ENCODE measurements at regions not wholly inside any gene's neighbourhood (a gene's known extent, or its start where the extent isn't known, plus 50 kb on each side); places are given as distances from the start of the nearest gene placed in this dataset.

- Histone ChIP-seq H3K4me1 (no peaks in the 10 kb centered on the region), H3K9me3 (peaks cover 0 to 4% (median 0%) of the 10 kb centered on the region in 3 donors), H3K4me3 (no peak overlapping the region), H3K36me3 (no peaks in the 10 kb centered on the region), H3K27ac (no peak overlapping the region), H3K27me3 (peaks cover 16% of the 10 kb centered on the region)
- WGBS, 2 donors (ENCODE audit: low coverage in 1 of 2), result 68 to 76% methylated on average over 6 to 7 of the region's 7 CpGs
- ATAC-seq, result no peak
- TF ChIP-seq CTCF (IDR thresholded peaks at IDR 0.05) (no peak), POLR2A (IDR thresholded peaks at IDR 0.05) (no peak), POLR2AphosphoS5 (IDR thresholded peaks at IDR 0.05) (no peak), EP300 (IDR thresholded peaks at IDR 0.05) (no peak)
Measured at GRCh38 chr1:30063621-30064280, 659.6 kb downstream of the MATN1 start.

- Histone ChIP-seq H3K4me1 (no peaks in the 10 kb centered on the region), H3K4me3 (no peak overlapping the region), H3K27me3 (peaks cover 25% of the 10 kb centered on the region), H3K27ac (no peak overlapping the region), H3K36me3 (no peaks in the 10 kb centered on the region), H3K9me3 (no peaks in the 10 kb centered on the region)
- ATAC-seq, result no peak
- TF ChIP-seq EP300 (IDR thresholded peaks at IDR 0.05), result no peak
- no peak for TF ChIP-seq CTCF (IDR thresholded peaks at IDR 0.05)
- TF ChIP-seq POLR2AphosphoS5 (IDR thresholded peaks at IDR 0.05), result no peak
- TF ChIP-seq POLR2A (IDR thresholded peaks at IDR 0.05), result no peak
- WGBS, 2 donors (ENCODE audit: low coverage in 1 of 2), result 57 to 85% methylated on average over 8 to 11 of the region's 13 CpGs
Measured at GRCh38 chr1:30061292-30062220, 661.8 kb downstream of the MATN1 start.

GRCh38 chr1:30060738-30061137 is 662.6 kb downstream of the MATN1 start:
- Histone ChIP-seq H3K27ac (no peak overlapping the region), H3K4me3 (no peak overlapping the region), H3K9me3 (no peaks in the 10 kb centered on the region), H3K4me1 (no peaks in the 10 kb centered on the region), H3K36me3 (no peaks in the 10 kb centered on the region), H3K27me3 (peaks cover 20% of the 10 kb centered on the region)
- no peak for ATAC-seq
- 57% methylated on average over 4 of the region's 4 CpGs; no CpG with 5 or more reads in 1 of the 2 donors for WGBS, 2 donors (ENCODE audit: low coverage in 1 of 2)
- TF ChIP-seq POLR2A (IDR thresholded peaks at IDR 0.05) (no peak), CTCF (IDR thresholded peaks at IDR 0.05) (no peak), POLR2AphosphoS5 (IDR thresholded peaks at IDR 0.05) (no peak), EP300 (IDR thresholded peaks at IDR 0.05) (no peak)

GRCh38 chr1:30058970-30059369 is 664.4 kb downstream of the MATN1 start:
- no peaks in the 10 kb centered on the region for H3K9me3 ChIP-seq
- no peaks in the 10 kb centered on the region for H3K36me3 ChIP-seq
- WGBS, 2 donors (ENCODE audit: low coverage in 1 of 2), result 63% methylated on average over 4 of the region's 4 CpGs; no CpG with 5 or more reads in 1 of the 2 donors
- peaks cover 26% of the 10 kb centered on the region for H3K27me3 ChIP-seq
- H3K4me3 ChIP-seq, result no peak overlapping the region
- no peaks in the 10 kb centered on the region for H3K4me1 ChIP-seq
- TF ChIP-seq EP300 (IDR thresholded peaks at IDR 0.05), result no peak
- no peak for TF ChIP-seq POLR2AphosphoS5 (IDR thresholded peaks at IDR 0.05)
- no peak for TF ChIP-seq CTCF (IDR thresholded peaks at IDR 0.05)
- no peak for TF ChIP-seq POLR2A (IDR thresholded peaks at IDR 0.05)
- ATAC-seq, result no peak
- H3K27ac ChIP-seq, result no peak overlapping the region
